Testis (tissue), 2 donors: ENCODE measurements at regions not wholly inside any gene's neighbourhood (a gene's known extent, or its start where the extent isn't known, plus 50 kb on each side); places are given as distances from the start of the nearest gene placed in this dataset.

ENCODE experiments used
- DNase-seq: peaks from one replicate; pipeline ENCODE4 v3.0.0-alpha.2; 2019
- H3K27ac ChIP-seq, 2 donors: fragments of 200-600 bp; sonication (generic); one replicate each; pipeline ENCODE4 v1.5.1; 2019
- H3K27me3 ChIP-seq: fragments of 200-600 bp; sonication (generic); one replicate; pipeline ENCODE4 v1.5.1; 2019
- H3K36me3 ChIP-seq: fragments of 200-600 bp; sonication (generic); one replicate; pipeline ENCODE4 v1.5.1; 2017; ENCODE audit warnings: low read depth; ENCODE audit errors: missing control alignments
- H3K4me1 ChIP-seq: fragments of 200-600 bp; sonication (generic); one replicate; pipeline ENCODE4 v1.5.1; 2019
- H3K4me3 ChIP-seq, 2 donors: fragments of 200-600 bp; sonication (generic); one replicate each; pipeline ENCODE4 v1.5.1; 2017 to 2019
- H3K9me3 ChIP-seq: fragments of 200-600 bp; sonication (generic); one replicate; pipeline ENCODE4 v1.5.1; 2017
- CTCF ChIP-seq, 3 experiments: fragments of 450-650 bp in 2 of 3; fragments of 200-600 bp in 1 of 3; sonication (generic) in 1 of 3; IDR thresholded peaks; one replicate each; pipeline ENCODE4 v1.5.1; 2016 to 2019; ENCODE audit warnings: antibody characterized with exemption in 3 of 3, mild to moderate bottlenecking in 2 of 3, moderate library complexity in 1 of 3
- POLR2A ChIP-seq: fragments of 450-650 bp; IDR thresholded peaks from one replicate; pipeline ENCODE4 v1.6.1; 2017; ENCODE audit warnings: antibody characterized with exemption, mild to moderate bottlenecking, moderate library complexity
- WGBS, 2 donors: methylation state at CpG; one replicate each; pipeline ENCODE4 v1.1.5; 2018; 5-methylcytosine and 5-hydroxymethylcytosine counted together
- intact Hi-C: fragments of 100-400 bp; cut with DNase I; formaldehyde crosslinking; loops from one replicate; pipeline ENCODE4 v1.15.1; 2023; ENCODE audit warnings: low total_unique reads

GRCh38 chr4:159563257-159563656, 460.4 kb downstream of the RAPGEF2 start:
- intact Hi-C loops, result no loop called here
- TF ChIP-seq CTCF (IDR thresholded peaks at IDR 0.05) (no peak), POLR2A (no peak)
- H3K4me1 ChIP-seq, result no peaks in the 10 kb centered on the region
- H3K27me3 ChIP-seq, result no peaks in the 10 kb centered on the region
- H3K4me3 ChIP-seq, result no peak overlapping the region
- no peaks in the 10 kb centered on the region for H3K9me3 ChIP-seq
- WGBS, 2 donors, result 49 to 57% methylated on average over 1 of the region's 1 CpG
- no peak for DNase-seq
- H3K36me3 ChIP-seq, result no peaks in the 10 kb centered on the region
- no peak overlapping the region for H3K27ac ChIP-seq

DNA sequence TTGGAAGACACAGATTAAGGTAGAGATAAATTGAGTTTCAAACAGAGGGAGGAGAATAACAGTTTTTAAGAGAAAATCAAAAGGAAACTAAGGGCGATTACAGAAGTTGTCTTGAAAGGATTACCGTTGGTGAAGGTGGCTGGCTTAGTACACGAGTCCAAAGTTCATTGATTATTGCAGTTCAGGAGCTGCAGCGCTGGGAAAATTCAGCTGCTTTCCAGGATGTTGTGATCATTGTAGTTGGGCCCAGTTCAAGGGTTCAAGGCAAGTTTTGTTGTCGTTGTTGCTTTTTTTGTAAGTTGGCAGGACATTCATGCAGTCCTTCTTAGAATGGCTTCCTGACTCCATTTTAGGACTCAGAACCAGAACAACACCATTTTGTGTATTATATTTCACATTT, 461.7 kb downstream of the RAPGEF2 start:
- Histone ChIP-seq H3K36me3 (no peaks in the 10 kb centered on the region), H3K4me1 (no peaks in the 10 kb centered on the region)

GRCh38 chr4:159566786-159567185, 463.9 kb downstream of the RAPGEF2 start:
- intact Hi-C loops, result no loop called here
- 78 to 82% methylated on average over 1 of the region's 1 CpG for WGBS, 2 donors
- H3K36me3 ChIP-seq, result no peaks in the 10 kb centered on the region
- no peaks in the 10 kb centered on the region for H3K4me1 ChIP-seq
- no peak overlapping the region for H3K27ac ChIP-seq
- no peaks in the 10 kb centered on the region for H3K9me3 ChIP-seq
- no peak for TF ChIP-seq CTCF (IDR thresholded peaks at IDR 0.05)
- TF ChIP-seq POLR2A, result no peak
- H3K4me3 ChIP-seq, result no peak overlapping the region
- no peak for DNase-seq
- H3K27me3 ChIP-seq, result no peaks in the 10 kb centered on the region

More for the DNA sequence above, 461.7 kb downstream of the RAPGEF2 start:
- DNase-seq, result no peak
- Histone ChIP-seq H3K27ac (no peak overlapping the region), H3K9me3 (no peaks in the 10 kb centered on the region), H3K27me3 (no peaks in the 10 kb centered on the region), H3K4me3 (no peak overlapping the region)
- 64 to 76% methylated on average over 5 of the region's 5 CpGs for WGBS, 2 donors
- intact Hi-C loops, result no loop called here
- no peak for TF ChIP-seq POLR2A
- no peak for TF ChIP-seq CTCF (IDR thresholded peaks at IDR 0.05)

- no peaks in the 10 kb centered on the region for H3K36me3 ChIP-seq
- no peak overlapping the region for H3K4me3 ChIP-seq
- H3K27me3 ChIP-seq, result no peaks in the 10 kb centered on the region
- DNase-seq, result no peak
- WGBS, 2 donors, result 64 to 71% methylated on average over 2 of the region's 2 CpGs
- H3K27ac ChIP-seq, result no peak overlapping the region
- TF ChIP-seq POLR2A (no peak), CTCF (IDR thresholded peaks at IDR 0.05) (no peak)
- intact Hi-C loops, result no loop called here
- no peaks in the 10 kb centered on the region for H3K9me3 ChIP-seq
- H3K4me1 ChIP-seq, result no peaks in the 10 kb centered on the region
Observed at GRCh38 chr4:159577241-159577640, 474.4 kb downstream of the RAPGEF2 start.

- Histone ChIP-seq H3K4me1 (no peaks in the 10 kb centered on the region), H3K9me3 (no peaks in the 10 kb centered on the region), H3K4me3 (no peak overlapping the region), H3K36me3 (no peaks in the 10 kb centered on the region), H3K27me3 (no peaks in the 10 kb centered on the region), H3K27ac (no peak overlapping the region)
- no peak for TF ChIP-seq POLR2A
- no peak for TF ChIP-seq CTCF (IDR thresholded peaks at IDR 0.05)
- DNase-seq, result no peak
- intact Hi-C loops, result no loop called here
Observed at GRCh38 chr4:159582685-159583084, 479.8 kb downstream of the RAPGEF2 start.
